ENCODE measurements at regions not wholly inside any gene's neighbourhood (a gene's known extent, or its start where the extent isn't known, plus 50 kb on each side); places are given as distances from the start of the nearest gene placed in this dataset.

DNA sequence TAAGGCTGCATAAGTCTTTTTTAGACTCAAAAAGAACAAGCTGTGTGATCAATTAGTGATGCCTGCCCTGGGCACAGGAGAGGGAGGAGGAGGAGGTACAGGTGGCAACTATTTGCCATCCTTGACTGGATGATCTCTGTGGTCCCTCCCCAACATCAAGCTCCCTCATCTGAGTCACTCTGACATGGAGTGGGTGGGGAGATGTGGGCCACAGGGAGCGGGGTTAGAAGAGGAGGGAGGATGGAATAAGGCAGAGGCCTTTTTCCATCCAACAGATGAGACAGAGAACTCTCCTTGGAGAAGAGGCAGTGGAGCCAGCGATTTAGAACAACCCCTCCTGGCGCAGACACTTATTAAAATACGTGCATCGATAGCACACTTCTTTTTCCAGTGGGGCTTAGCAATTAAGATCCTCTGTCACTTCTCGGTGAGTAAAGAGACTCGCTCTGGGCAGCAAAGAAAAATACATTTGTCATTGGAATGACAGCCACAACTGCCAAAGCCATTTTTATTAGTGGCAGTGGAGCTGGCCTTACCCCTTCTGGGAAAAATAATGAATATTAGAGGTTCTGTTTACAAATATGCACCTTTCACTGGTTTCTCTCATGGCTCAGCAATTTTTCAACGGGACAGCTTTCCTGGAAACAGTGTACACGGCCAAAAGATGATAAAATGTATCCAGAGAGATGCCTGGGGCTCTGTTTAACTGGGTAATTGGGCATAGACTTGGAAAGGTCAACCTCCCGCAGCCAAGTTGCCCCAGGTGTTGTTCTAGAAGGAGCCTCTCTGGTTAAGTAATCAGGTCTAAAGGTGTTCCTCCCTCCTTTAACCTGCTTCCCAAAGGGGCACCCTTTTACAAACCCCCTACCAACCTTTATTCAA is 238.4 kb upstream of the CXCR4 start:
- WGBS, 10 experiments: 0 to 83% (median 54%) methylated on average over 1 to 9 of the region's 10 CpGs; no CpG with 5 or more reads in 1 of the 10 experiments
- ATAC-seq (replicated peaks in 6 of 8): peak in 6 of 8 experiments; percentile 73 to 97 (median 96)
- H3K4me1 ChIP-seq (replicated peaks in 1 of 2): peaks cover 12 to 15% of the 10 kb centered on the region in 2 donors
- H3K4me3 ChIP-seq: no peak overlapping the region
- H3K27ac ChIP-seq: peak overlapping the region in 1 of 2 donors; percentile 58
- in situ Hi-C loops (cut with MboI; ENCODE audit: low pct_unique_long_range_greater_than_20kb in 2 of 9, low sequenced_read_pairs in 9 of 9, unreplicated experiment in 9 of 9): no loop called here

DNA sequence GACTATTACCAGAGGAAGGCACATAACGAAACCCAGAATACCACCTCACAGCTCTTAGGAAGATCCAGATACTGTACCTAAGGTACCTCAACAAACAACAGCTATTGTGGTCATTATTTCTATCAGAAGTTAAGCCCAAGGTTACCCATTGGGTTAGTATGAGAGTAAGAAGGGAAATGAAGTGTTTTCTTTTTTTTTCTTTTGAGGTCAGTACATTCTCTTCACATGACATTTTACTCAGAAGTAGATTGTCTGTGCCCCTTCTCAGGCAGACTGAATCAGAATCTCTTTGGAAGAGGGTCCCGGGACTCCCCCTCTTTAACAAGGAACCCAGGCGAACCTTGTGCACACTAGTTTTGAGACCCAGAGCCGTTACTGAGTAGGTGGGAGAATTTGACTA is 233.7 kb upstream of the CXCR4 start:
- H3K27ac ChIP-seq: no peak overlapping the region
- WGBS, 10 experiments: 0 to 100% (median 97%) methylated on average over 1 to 4 of the region's 4 CpGs; no CpG with 5 or more reads in 4 of the 10 experiments
- no peak overlapping the region for H3K4me3 ChIP-seq
- peaks cover 3 to 6% of the 10 kb centered on the region in 2 donors for H3K4me1 ChIP-seq (replicated peaks in 1 of 2)
- ATAC-seq (replicated peaks in 6 of 8): no peak
- in situ Hi-C loops (cut with MboI; ENCODE audit: low pct_unique_long_range_greater_than_20kb in 2 of 9, low sequenced_read_pairs in 9 of 9, unreplicated experiment in 9 of 9): no loop called here

- Histone ChIP-seq H3K4me1 (replicated peaks in 1 of 2) (peaks cover 0 to 2% of the 10 kb centered on the region in 2 donors), H3K27ac (no peak overlapping the region), H3K4me3 (no peak overlapping the region)
- in situ Hi-C loops (cut with MboI; ENCODE audit: low pct_unique_long_range_greater_than_20kb in 2 of 9, low sequenced_read_pairs in 9 of 9, unreplicated experiment in 9 of 9): no loop called here
- ATAC-seq (replicated peaks in 6 of 8): no peak
- 0 to 100% (median 100%) methylated on average over 1 of the region's 2 CpGs; no CpG with 5 or more reads in 5 of the 10 experiments for WGBS, 10 experiments
Measured at GRCh38 chr2:136347981-136348380, 230.0 kb upstream of the CXCR4 start.

GRCh38 chr2:136344339-136344738 is 226.4 kb upstream of the CXCR4 start:
- H3K27ac ChIP-seq: no peak overlapping the region
- H3K4me1 ChIP-seq (replicated peaks in 1 of 2): peaks cover 3 to 16% of the 10 kb centered on the region in 2 donors
- no peak for ATAC-seq (replicated peaks in 6 of 8)
- 13 to 100% (median 72%) methylated on average over 1 to 3 of the region's 3 CpGs; no CpG with 5 or more reads in 5 of the 10 experiments for WGBS, 10 experiments
- no peak overlapping the region for H3K4me3 ChIP-seq
- in situ Hi-C loops (cut with MboI; ENCODE audit: low pct_unique_long_range_greater_than_20kb in 2 of 9, low sequenced_read_pairs in 9 of 9, unreplicated experiment in 9 of 9): no loop called here

- ATAC-seq (replicated peaks in 6 of 8): peak in 2 of 8 experiments; percentile 18 to 44
- 3 to 100% (median 72%) methylated on average over 1 to 5 of the region's 5 CpGs; no CpG with 5 or more reads in 4 of the 10 experiments for WGBS, 10 experiments
- Histone ChIP-seq H3K4me3 (no peak overlapping the region), H3K4me1 (replicated peaks in 1 of 2) (peaks cover 3 to 16% of the 10 kb centered on the region in 2 donors), H3K27ac (no peak overlapping the region)
- in situ Hi-C loops (cut with MboI; ENCODE audit: low pct_unique_long_range_greater_than_20kb in 2 of 9, low sequenced_read_pairs in 9 of 9, unreplicated experiment in 9 of 9): no loop called here
Measured at GRCh38 chr2:136342138-136342537, 224.2 kb upstream of the CXCR4 start.

DNA sequence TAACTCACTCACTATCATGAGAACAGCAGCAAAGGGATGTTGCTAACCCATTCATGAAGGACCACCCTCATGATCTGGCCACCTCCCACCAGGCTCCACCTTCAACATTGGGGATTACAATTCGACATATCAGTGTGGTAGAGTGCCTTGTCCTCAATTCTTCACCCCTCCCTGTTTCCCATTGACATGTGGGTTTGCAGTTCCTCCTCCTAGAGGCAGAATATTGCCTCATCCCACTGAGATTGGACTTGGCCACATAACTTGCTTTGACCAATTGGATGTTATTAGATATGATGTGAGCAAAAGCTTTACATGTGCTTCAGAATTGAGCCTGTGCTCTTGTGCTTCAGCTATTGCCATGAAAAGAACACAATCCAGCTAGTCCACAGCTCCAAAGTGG is 217.0 kb upstream of the CXCR4 start:
- no peak overlapping the region for H3K27ac ChIP-seq
- in situ Hi-C loops (cut with MboI; ENCODE audit: low pct_unique_long_range_greater_than_20kb in 2 of 9, low sequenced_read_pairs in 9 of 9, unreplicated experiment in 9 of 9): no loop called here
- no peak for ATAC-seq (replicated peaks in 6 of 8)
- 0 to 50% (median 0%) methylated on average over 1 of the region's 1 CpG; no CpG with 5 or more reads in 7 of the 10 experiments for WGBS, 10 experiments
- H3K4me1 ChIP-seq (replicated peaks in 1 of 2): no peaks in the 10 kb centered on the region
- no peak overlapping the region for H3K4me3 ChIP-seq

- Histone ChIP-seq H3K27ac (no peak overlapping the region), H3K4me1 (replicated peaks in 1 of 2) (peaks cover 9 to 15% of the 10 kb centered on the region in 2 donors), H3K4me3 (no peak overlapping the region)
- 20 to 80% (median 67%) methylated on average over 1 to 2 of the region's 3 CpGs; no CpG with 5 or more reads in 4 of the 10 experiments for WGBS, 10 experiments
- ATAC-seq (replicated peaks in 6 of 8): no peak
- in situ Hi-C loops (cut with MboI; ENCODE audit: low pct_unique_long_range_greater_than_20kb in 2 of 9, low sequenced_read_pairs in 9 of 9, unreplicated experiment in 9 of 9): no loop called here
Measured at GRCh38 chr2:136332436-136333095, 214.6 kb upstream of the CXCR4 start.

GRCh38 chr2:136331226-136331625 is 213.3 kb upstream of the CXCR4 start:
- H3K4me1 ChIP-seq (replicated peaks in 1 of 2): peaks cover 15 to 21% of the 10 kb centered on the region in 2 donors
- WGBS, 10 experiments: 17 to 94% (median 55%) methylated on average over 1 to 5 of the region's 5 CpGs; no CpG with 5 or more reads in 4 of the 10 experiments

DNA sequence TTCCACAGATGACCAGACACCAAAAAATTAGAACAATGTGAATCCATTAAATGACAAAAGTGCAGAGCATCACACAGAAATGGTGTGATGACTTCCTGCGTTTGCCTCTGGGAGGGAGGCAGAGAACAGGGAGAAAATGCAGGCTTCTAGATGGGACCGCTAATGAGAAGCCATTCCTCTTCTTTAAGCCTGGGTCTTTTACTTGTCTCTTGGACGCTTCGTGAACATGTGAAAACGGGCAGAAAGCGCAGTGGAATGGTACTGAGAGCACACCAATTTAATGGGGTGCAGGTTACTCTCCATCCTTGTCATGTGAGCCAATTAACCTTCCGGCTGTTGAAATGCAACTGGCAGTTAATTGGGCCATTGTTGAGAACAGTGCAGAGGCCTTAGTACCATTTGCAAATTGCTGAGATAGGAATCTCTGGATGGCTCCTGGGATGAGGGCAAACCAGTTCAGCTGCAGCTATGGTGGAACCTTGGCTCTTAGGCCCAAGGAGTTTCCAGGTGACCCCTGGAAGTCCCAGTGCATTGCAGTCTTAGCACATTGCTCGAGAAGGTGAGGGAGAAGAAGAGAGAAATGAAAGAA is 210.4 kb upstream of the CXCR4 start:
- H3K4me3 ChIP-seq: no peak overlapping the region
- 11 to 65% (median 50%) methylated on average over 2 to 8 of the region's 8 CpGs for WGBS, 10 experiments
- peaks cover 15 to 21% of the 10 kb centered on the region in 2 donors for H3K4me1 ChIP-seq (replicated peaks in 1 of 2)
- in situ Hi-C loops (cut with MboI; ENCODE audit: low pct_unique_long_range_greater_than_20kb in 2 of 9, low sequenced_read_pairs in 9 of 9, unreplicated experiment in 9 of 9): no loop called here
- peak overlapping the region; percentile 32 to 61 for H3K27ac ChIP-seq
- peak in 5 of 8 experiments; percentile 24 to 75 (median 48) for ATAC-seq (replicated peaks in 6 of 8)

More at GRCh38 chr2:136331226-136331625, 213.3 kb upstream of the CXCR4 start:
- in situ Hi-C loops (cut with MboI; ENCODE audit: low pct_unique_long_range_greater_than_20kb in 2 of 9, low sequenced_read_pairs in 9 of 9, unreplicated experiment in 9 of 9): no loop called here
- no peak overlapping the region for H3K4me3 ChIP-seq
- no peak for ATAC-seq (replicated peaks in 6 of 8)
- H3K27ac ChIP-seq: no peak overlapping the region

DNA sequence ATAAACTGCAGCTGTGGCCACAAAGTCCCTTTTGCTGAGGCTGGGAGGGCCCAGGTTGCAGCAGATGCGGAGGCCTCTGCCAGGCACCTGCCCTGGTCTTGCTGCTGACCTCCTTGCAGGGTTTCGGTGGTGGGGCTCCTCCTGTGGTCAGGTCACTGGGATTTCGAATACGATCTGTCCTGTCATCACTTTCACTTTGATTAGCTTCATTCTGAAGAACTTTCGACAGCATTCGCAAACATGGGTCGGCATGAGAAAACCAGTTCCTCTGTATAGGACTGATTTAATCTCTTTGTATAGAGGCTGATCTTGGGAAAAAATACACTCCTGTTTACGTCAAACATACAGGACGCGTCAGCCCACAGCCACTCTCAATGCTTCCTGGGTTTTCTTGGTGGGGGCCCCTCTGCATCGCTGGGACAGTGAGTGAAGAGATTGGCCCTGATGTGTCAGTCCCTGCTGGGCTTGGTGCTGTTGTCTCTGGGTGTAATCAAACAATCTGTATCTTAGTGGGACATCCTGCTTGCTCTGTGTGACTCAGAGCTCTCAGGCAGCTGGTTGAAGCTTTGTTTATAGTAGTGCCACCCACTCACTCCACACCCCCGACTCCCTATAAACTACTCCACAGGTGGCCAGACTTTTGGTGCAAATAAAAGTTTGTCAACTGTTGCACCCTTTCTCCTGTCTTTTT is 209.4 kb upstream of the CXCR4 start:
- ATAC-seq (replicated peaks in 6 of 8): peak; percentile 37 to 83 (median 72)
- Histone ChIP-seq H3K4me3 (no peak overlapping the region), H3K4me1 (replicated peaks in 1 of 2) (peaks cover 15 to 21% of the 10 kb centered on the region in 2 donors), H3K27ac (no peak overlapping the region)
- in situ Hi-C loops (cut with MboI; ENCODE audit: low pct_unique_long_range_greater_than_20kb in 2 of 9, low sequenced_read_pairs in 9 of 9, unreplicated experiment in 9 of 9): no loop called here
- WGBS, 10 experiments: 0 to 80% (median 42%) methylated on average over 1 to 8 of the region's 12 CpGs; no CpG with 5 or more reads in 1 of the 10 experiments

DNA sequence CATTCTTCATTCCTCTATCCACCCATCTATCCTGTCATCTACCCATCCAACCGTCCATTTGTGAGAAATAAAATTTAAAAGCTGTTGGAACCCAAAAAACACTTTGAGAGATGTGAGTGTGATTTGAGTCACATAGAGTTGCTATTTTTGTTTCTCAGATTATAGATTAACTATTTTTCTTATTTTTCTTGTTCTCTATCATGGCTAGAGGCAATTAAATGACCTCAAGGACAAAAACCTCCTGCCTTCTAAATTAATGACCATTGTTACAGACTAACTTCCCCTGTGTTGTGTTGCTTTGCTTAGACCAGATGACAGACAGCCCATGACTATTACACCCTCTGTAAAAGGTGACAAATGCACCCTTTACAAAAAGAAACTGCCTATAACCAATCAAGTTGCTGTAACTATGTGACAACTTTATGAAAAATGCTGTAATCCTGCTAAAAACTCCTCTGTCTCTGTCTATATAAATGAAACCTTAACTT is 207.9 kb upstream of the CXCR4 start:
- Histone ChIP-seq H3K4me1 (replicated peaks in 1 of 2) (peaks cover 15 to 21% of the 10 kb centered on the region in 2 donors), H3K27ac (no peak overlapping the region), H3K4me3 (no peak overlapping the region)
- 25 to 91% (median 71%) methylated on average over 1 of the region's 1 CpG; no CpG with 5 or more reads in 3 of the 10 experiments for WGBS, 10 experiments
- no peak for ATAC-seq (replicated peaks in 6 of 8)
- in situ Hi-C loops (cut with MboI; ENCODE audit: low pct_unique_long_range_greater_than_20kb in 2 of 9, low sequenced_read_pairs in 9 of 9, unreplicated experiment in 9 of 9): no loop called here

DNA sequence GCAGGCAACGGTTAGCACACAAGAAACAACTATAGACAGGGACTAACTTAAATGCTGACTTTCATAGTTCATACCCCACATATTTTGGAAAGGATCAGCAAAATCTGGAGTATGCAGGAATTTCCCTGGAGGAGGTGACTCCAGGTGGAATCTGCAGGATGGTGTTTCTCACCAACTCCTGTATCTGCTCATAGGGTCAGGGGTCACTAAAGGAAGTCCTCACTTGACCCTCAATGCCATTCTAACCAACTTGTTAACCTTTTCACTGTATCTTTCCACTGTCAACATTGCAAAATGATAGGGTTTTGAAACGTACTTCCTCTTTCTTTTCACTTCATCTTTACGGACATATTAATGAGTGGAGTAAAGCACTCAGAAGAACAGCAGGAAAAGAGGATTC is 207.0 kb upstream of the CXCR4 start:
- no peak for ATAC-seq (replicated peaks in 6 of 8)
- whole genome bisulfite sequencing, 10 experiments: 10 to 94% (median 83%) methylated on average over 2 to 3 of the region's 3 CpGs; no CpG with 5 or more reads in 1 of the 10 experiments

More for the DNA sequence above, 207.0 kb upstream of the CXCR4 start:
- no peak overlapping the region for H3K4me3 ChIP-seq
- no peak overlapping the region for H3K27ac ChIP-seq
- in situ Hi-C loops (cut with MboI; ENCODE audit: low pct_unique_long_range_greater_than_20kb in 2 of 9, low sequenced_read_pairs in 9 of 9, unreplicated experiment in 9 of 9): no loop called here
- H3K4me1 ChIP-seq (replicated peaks in 1 of 2): peaks cover 15 to 21% of the 10 kb centered on the region in 2 donors
